ENCODE measurements at regions not wholly inside any gene's neighbourhood (a gene's known extent, or its start where the extent isn't known, plus 50 kb on each side); places are given as distances from the start of the nearest gene placed in this dataset.
"Not testable (repeated sequence)": the region's sequence is repeated elsewhere in the genome, so short reads cannot be mapped to it uniquely, and the experiment has no call there.

DNA sequence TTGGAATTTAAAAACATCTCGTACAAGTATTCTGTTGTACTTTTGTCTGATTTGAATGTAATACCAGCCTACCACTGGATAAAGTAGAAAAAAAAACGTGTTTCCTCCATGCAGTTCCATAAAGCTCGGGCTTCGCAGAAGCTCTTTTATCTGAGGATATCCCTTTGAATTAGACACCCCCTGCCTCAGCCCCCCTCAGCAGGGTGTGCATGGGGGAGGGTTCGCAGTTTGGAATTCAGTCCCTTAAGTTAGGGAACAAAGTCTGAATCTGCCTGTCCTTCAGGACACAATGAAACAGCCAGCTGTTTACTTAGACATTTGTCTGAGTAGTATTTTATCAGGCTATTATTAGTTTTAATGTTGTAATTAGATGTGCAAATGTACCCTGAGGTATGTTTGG lies 234.0 kb upstream of the CAND1 start:
- ChIA-PET POLR2A (no interaction called here), CTCF (no interaction called here)
- no peak overlapping the region for H3K4me3 Mint-ChIP-seq
- no peaks in the 10 kb centered on the region for H3K36me3 Mint-ChIP-seq (ENCODE audit: low read depth)
- H3K4me1 Mint-ChIP-seq = no peaks in the 10 kb centered on the region
- H3K27me3 Mint-ChIP-seq = no peaks in the 10 kb centered on the region
- DNase-seq = no peak
- no peak overlapping the region for H3K27ac Mint-ChIP-seq
- H3K9me3 Mint-ChIP-seq = no peaks in the 10 kb centered on the region

DNA sequence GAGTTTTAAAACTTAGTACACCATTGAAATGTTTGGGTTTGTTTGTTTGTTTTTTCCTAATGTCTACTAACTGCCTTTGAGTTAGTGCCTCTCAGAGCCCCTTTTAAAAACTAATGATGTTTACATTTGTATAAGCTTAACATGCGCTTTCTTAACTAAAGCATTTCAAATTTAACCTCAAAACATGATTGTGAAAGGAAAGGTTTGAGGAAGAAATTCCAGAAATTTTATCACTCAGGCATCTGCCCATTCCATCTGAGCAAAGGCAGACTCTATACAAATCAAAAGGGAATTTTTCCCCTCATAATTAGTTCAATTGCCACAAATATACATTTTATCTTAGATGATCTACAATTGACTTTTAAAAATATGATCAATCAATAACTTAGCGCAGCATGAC lies 230.7 kb upstream of the CAND1 start:
- no peaks in the 10 kb centered on the region for H3K4me1 Mint-ChIP-seq
- no peaks in the 10 kb centered on the region for H3K27me3 Mint-ChIP-seq
- DNase-seq = no peak
- ChIA-PET POLR2A (no interaction called here), CTCF (no interaction called here)
- H3K4me3 Mint-ChIP-seq = no peak overlapping the region
- H3K36me3 Mint-ChIP-seq (ENCODE audit: low read depth) = no peaks in the 10 kb centered on the region
- no peak overlapping the region for H3K27ac Mint-ChIP-seq
- H3K9me3 Mint-ChIP-seq = no peaks in the 10 kb centered on the region

DNA sequence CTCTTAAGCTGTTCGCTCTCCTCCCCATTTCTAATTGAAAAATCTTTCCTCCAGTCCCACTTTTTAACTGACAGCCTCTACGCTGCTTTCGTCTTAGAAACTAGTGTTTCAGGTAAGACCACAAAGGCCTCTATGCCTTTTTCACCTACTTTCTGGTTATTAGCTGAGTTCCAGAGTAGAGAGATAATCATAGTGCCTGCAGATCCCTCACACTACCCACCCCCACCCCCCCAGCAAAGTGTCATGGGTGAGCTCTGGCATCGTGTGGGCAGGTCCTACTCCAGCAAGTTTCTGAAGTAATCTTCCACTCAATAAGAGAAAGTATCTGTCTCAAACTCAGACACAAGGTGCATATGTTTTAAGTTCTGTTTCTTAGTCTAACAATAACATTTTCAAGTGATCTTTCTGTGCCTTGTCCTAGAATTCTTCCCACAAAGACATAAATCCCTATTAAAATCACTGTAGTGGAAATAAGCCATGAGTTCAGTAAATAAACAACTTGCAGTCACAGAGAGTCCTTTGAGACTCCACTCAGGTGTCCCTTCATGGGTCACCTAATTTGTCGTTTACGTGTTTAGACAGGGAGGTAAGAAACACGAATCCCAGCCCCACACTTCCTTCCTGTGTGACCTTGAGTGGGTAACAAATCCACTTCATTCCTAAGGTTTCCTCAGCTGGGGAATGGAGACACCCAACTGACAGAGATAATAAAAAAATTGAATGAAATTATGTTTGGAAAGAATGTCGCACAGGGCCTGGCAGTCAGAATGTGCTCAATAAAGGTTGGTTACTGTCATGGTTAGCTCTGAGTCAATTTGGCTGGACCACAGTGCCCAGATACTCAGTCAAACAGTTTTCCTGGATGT lies 228.9 kb upstream of the CAND1 start:
- Mint-ChIP-seq H3K27ac (no peak overlapping the region), H3K4me1 (no peaks in the 10 kb centered on the region), H3K27me3 (no peaks in the 10 kb centered on the region), H3K9me3 (no peaks in the 10 kb centered on the region), H3K4me3 (no peak overlapping the region), H3K36me3 (ENCODE audit: low read depth) (no peaks in the 10 kb centered on the region)
- CTCF ChIA-PET = no interaction called here
- POLR2A ChIA-PET = no interaction called here
- DNase-seq = no peak

DNA sequence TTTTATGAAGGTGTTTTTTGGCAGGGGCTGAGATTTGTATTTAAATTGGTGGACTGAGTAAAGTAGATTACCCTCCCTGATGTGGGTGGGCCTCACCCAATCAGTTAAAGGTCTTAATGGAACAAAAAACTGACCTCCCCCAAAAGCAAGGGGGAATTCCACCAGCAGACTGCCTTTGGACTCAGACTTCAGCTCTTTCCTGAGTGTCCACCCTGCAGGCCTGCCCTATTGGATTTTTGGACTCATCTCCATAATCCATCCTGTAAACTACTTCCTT lies 228.4 kb upstream of the CAND1 start:
- DNase-seq = no peak
- H3K36me3 Mint-ChIP-seq (ENCODE audit: low read depth) = no peaks in the 10 kb centered on the region
- CTCF ChIA-PET = no interaction called here

DNA sequence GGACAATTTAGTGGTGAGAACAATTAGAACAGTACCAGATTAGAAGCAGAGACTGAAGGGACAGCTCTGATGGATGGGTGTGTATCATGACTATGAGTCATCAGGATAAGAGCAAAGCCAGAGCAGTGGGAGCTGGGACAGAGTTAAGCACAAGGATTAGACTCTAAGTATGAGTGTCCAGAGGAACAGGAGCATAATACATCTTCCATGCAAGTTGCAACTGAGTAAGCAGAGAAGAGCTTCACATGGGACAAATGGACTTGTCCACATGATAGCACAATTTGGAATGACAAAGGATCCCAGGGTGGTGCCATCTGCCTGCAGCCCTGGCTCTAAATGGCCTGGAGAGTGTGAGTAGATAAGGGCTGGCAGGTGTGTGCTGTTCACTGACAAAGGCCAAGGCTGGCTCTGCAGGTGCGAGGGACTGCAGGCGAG lies 226.4 kb upstream of the CAND1 start:
- POLR2A ChIA-PET = no interaction called here
- CTCF ChIA-PET = no interaction called here

More for the DNA sequence above, 228.4 kb upstream of the CAND1 start:
- POLR2A ChIA-PET = no interaction called here
- H3K4me1 Mint-ChIP-seq = no peaks in the 10 kb centered on the region
- no peaks in the 10 kb centered on the region for H3K27me3 Mint-ChIP-seq
- no peak overlapping the region for H3K4me3 Mint-ChIP-seq
- no peak overlapping the region for H3K27ac Mint-ChIP-seq
- no peaks in the 10 kb centered on the region for H3K9me3 Mint-ChIP-seq

DNA sequence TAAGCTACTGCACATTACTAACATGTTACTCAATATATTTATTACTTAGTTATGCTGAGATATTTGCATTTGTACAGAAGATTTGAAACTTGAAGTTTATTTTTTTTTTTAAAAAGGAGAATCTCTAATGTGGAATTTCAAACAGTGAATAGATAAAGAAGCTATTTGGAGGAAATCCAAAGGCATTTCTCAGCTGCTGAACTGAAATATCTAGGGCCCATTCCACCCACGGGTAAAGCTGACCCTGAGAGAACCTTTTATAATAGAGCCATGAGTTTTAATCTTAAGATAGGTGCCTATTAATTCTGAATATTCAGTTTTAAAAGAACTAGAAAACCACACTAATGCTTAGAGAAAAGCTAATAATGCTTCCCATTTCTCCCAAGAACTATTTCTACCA lies 225.4 kb upstream of the CAND1 start:
- no peaks in the 10 kb centered on the region for H3K9me3 Mint-ChIP-seq
- no peak for DNase-seq
- no peak overlapping the region for H3K4me3 Mint-ChIP-seq
- ChIA-PET POLR2A (no interaction called here), CTCF (interaction anchor here (0.6 kb wide), 1 partner anchor 1091 kb away, joined by 7 read pairs; no protein-coding TSS in a partner anchor)
- H3K4me1 Mint-ChIP-seq = no peaks in the 10 kb centered on the region
- no peak overlapping the region for H3K27ac Mint-ChIP-seq
- H3K36me3 Mint-ChIP-seq (ENCODE audit: low read depth) = no peaks in the 10 kb centered on the region
- no peaks in the 10 kb centered on the region for H3K27me3 Mint-ChIP-seq

More for the DNA sequence above, 226.4 kb upstream of the CAND1 start:
- Mint-ChIP-seq H3K27me3 (no peaks in the 10 kb centered on the region), H3K36me3 (ENCODE audit: low read depth) (no peaks in the 10 kb centered on the region), H3K9me3 (no peaks in the 10 kb centered on the region), H3K4me3 (no peak overlapping the region), H3K27ac (no peak overlapping the region), H3K4me1 (no peaks in the 10 kb centered on the region)
- DNase-seq = no peak

DNA sequence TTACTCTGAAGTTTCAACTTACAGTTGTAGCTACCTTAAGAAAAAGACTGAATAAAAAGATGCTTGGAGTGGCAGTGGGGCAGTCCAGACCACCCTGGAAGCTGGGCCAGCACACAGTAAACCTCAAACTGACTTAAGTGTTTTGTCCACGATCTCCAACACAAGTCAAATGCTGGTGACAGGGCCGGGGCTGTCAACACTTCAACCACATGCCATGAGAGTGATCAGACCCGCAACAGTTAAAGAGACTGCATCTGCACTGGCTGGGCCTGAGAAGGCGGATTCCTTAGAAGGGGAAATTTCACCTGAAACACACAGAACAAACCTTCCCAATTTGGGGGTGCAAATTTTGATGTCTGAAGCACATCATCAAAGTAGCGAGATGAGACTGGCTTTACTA lies 223.5 kb upstream of the CAND1 start:
- ChIA-PET CTCF (interaction anchor here (0.5 kb wide), 1 partner anchor 154 kb away, joined by 4 read pairs; no protein-coding TSS in a partner anchor), POLR2A (no interaction called here)
- Mint-ChIP-seq H3K27ac (no peak overlapping the region), H3K4me1 (no peaks in the 10 kb centered on the region), H3K9me3 (no peaks in the 10 kb centered on the region), H3K36me3 (ENCODE audit: low read depth) (no peaks in the 10 kb centered on the region), H3K27me3 (no peaks in the 10 kb centered on the region), H3K4me3 (no peak overlapping the region)
- no peak for DNase-seq

DNA sequence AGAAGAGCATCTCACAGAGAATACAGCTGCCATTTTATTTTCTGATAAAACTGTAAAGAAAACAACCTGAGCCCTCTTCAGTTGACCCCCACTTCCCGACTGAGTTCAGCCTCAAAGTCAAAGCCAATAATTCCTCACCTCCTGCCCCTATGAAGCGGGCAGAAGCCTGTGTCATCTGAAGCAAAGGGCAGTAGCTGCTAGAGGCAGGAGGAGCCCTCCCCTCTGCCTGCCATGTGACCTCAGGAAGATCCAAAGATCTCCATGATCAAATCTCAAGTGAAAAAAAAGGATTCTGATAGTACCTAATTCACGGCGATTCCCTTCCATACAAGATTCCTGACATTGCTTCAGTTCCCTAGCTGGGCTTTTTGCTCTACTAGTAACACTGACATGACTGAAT lies 223.1 kb upstream of the CAND1 start:
- DNase-seq = no peak
- no peak overlapping the region for H3K27ac Mint-ChIP-seq
- ChIA-PET CTCF (interaction anchor here (0.5 kb wide), 1 partner anchor 154 kb away, joined by 4 read pairs; no protein-coding TSS in a partner anchor), POLR2A (no interaction called here)
- no peaks in the 10 kb centered on the region for H3K36me3 Mint-ChIP-seq (ENCODE audit: low read depth)
- no peaks in the 10 kb centered on the region for H3K9me3 Mint-ChIP-seq
- no peaks in the 10 kb centered on the region for H3K4me1 Mint-ChIP-seq
- H3K4me3 Mint-ChIP-seq = no peak overlapping the region
- H3K27me3 Mint-ChIP-seq = no peaks in the 10 kb centered on the region

DNA sequence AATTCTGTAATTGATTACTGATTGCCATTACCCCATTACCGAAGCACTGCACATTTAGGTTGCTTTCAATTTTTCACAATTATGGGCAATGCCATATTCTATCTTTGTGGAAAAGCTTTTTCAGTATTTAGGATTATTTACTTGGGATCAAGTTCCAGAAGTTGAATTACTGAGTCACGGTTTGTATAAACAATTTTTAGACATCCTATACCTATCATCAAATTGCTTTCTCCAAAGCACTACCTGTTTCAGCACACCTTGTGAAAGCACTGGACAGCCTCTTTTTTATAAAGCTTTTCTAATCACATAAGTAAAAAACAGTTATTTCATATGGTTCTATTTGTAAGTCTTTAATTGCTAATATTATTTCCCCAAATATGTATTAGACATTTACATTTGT lies 221.5 kb upstream of the CAND1 start:
- CTCF ChIA-PET = no interaction called here
- H3K27me3 Mint-ChIP-seq = no peaks in the 10 kb centered on the region
- no peaks in the 10 kb centered on the region for H3K9me3 Mint-ChIP-seq
- H3K27ac Mint-ChIP-seq = no peak overlapping the region
- POLR2A ChIA-PET = no interaction called here
- DNase-seq = no peak
- H3K4me3 Mint-ChIP-seq = no peak overlapping the region
- no peaks in the 10 kb centered on the region for H3K36me3 Mint-ChIP-seq (ENCODE audit: low read depth)
- no peaks in the 10 kb centered on the region for H3K4me1 Mint-ChIP-seq

DNA sequence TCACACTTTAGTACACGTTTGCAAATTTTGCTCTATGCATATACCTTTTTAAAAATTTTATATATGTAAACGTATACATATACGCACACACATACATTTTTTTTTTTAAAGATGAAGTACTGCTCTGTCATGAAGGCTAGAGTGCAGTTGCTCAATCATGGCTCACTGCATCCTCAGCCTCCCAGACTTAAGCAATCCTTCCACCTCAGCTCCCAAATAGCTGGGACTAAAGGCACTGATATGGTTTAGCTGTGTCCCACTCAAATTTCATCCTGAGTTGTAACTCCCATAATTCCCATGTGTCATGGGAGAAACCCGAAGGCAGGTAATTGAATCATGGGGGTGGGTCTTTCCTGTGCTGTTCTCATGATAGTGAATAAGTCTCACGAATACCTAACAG lies 220.8 kb upstream of the CAND1 start:
- CTCF ChIA-PET = no interaction called here
- POLR2A ChIA-PET = no interaction called here
- no peak for DNase-seq
- Mint-ChIP-seq H3K9me3 (no peaks in the 10 kb centered on the region), H3K27ac (no peak overlapping the region), H3K4me1 (no peaks in the 10 kb centered on the region), H3K4me3 (no peak overlapping the region), H3K27me3 (no peaks in the 10 kb centered on the region), H3K36me3 (ENCODE audit: low read depth) (no peaks in the 10 kb centered on the region)

DNA sequence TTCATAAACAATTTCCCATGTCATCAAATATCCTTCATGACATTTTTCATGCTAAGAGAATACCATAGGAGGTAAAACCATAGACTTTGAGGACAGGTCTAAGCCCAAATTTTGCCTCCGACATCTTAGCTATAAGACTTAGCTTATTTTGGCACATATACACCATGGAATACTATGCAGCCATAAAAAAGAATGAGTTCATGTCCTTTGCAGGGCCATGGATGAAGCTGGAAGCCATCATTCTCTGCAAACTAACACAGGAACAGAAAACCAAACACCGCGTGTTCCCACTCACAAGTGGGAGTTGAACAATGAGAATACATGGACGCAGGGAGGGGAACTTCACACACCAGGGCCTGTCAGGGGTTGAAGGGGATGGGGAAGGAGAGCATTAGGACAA lies 220.0 kb upstream of the CAND1 start:
- H3K27me3 Mint-ChIP-seq; DNase-seq; CTCF ChIA-PET; H3K9me3 Mint-ChIP-seq; H3K4me1 Mint-ChIP-seq; H3K4me3 Mint-ChIP-seq; H3K36me3 Mint-ChIP-seq (ENCODE audit: low read depth); H3K27ac Mint-ChIP-seq; POLR2A ChIA-PET: not testable (repeated sequence)

DNA sequence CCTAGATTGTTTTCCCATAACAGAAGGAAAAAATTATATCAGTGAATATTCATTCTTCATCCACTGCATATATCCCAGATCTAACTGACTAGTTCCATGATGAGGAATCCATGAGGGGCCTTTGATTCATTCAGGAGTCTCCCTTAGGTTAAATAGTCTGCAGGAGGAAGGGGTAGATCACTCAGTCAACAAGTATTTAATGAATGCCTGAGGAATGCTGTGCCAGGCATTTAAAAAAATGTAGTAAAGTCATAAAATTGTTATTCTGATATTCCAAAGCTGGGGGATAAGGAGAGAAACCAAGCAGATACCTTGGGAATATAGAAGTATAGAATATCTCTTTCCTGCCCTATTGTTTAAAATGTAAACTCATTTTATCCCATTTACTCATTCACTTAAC lies 216.2 kb upstream of the CAND1 start:
- Mint-ChIP-seq H3K4me3 (no peak overlapping the region), H3K9me3 (no peaks in the 10 kb centered on the region), H3K27me3 (no peaks in the 10 kb centered on the region), H3K36me3 (ENCODE audit: low read depth) (no peaks in the 10 kb centered on the region), H3K4me1 (no peaks in the 10 kb centered on the region), H3K27ac (no peak overlapping the region)
- POLR2A ChIA-PET = no interaction called here
- DNase-seq = no peak
- CTCF ChIA-PET = no interaction called here

DNA sequence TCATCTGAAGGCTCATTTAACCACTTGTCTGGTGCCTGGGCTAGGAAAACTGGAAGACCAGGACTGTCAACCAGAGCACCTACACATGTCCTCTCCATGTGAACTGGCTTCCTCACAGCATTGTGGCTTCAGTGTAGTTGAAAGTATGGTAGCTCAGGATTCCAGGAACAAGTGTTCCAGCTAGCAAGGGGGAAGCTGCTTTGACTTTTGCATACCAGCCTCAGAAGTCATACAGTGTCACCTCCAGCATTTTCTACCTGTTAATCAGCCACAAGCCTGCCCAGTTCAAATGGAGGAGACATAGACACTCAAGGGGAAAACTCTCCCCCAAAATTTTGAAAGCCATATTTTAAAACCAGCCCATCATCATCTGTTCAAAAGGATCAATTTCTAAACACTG lies 212.8 kb upstream of the CAND1 start:
- no peak overlapping the region for H3K4me3 Mint-ChIP-seq
- no peaks in the 10 kb centered on the region for H3K27me3 Mint-ChIP-seq
- CTCF ChIA-PET = interaction anchor here (0.8 kb wide), 1 partner anchor 72 kb away, joined by 3 read pairs; no protein-coding TSS in a partner anchor
- POLR2A ChIA-PET = no interaction called here
- no peaks in the 10 kb centered on the region for H3K9me3 Mint-ChIP-seq
- DNase-seq = no peak
- H3K36me3 Mint-ChIP-seq (ENCODE audit: low read depth) = no peaks in the 10 kb centered on the region
- H3K4me1 Mint-ChIP-seq = no peaks in the 10 kb centered on the region
- no peak overlapping the region for H3K27ac Mint-ChIP-seq

DNA sequence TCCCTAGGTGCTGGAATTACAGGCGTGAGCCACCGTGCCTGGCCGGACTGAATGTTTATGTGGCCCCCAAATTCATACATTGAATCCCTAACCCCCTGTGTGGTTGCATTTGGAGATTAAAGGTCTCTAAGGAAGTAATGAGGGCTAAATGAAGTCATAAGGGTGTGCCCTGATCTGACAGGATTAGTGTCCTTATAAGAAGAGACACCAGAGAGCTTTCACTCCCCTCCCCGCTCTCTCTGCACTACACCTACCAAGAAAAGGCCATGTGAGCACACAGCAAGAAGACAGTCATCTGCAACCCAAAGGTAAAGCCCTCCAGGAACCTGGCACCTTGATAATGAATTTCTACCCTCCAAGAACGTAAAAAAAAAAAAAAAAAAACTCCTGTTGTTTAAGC lies 212.1 kb upstream of the CAND1 start:
- no peaks in the 10 kb centered on the region for H3K36me3 Mint-ChIP-seq (ENCODE audit: low read depth)
- H3K9me3 Mint-ChIP-seq = no peaks in the 10 kb centered on the region
- DNase-seq = no peak
- no peak overlapping the region for H3K27ac Mint-ChIP-seq
- H3K4me1 Mint-ChIP-seq = no peaks in the 10 kb centered on the region
- no peak overlapping the region for H3K4me3 Mint-ChIP-seq
- ChIA-PET CTCF (no interaction called here), POLR2A (interaction anchor here (0.7 kb wide), 1 partner anchor 89 kb away, joined by 9 read pairs; no protein-coding TSS in a partner anchor)
- peaks cover 3% of the 10 kb centered on the region for H3K27me3 Mint-ChIP-seq

Data from activated CD4-positive, alpha-beta T cell treated with anti-CD3 and anti-CD28 coated beads, Interleukin-2, amount 10 ng/mL, durations not matched to agents 7 days and 5 days (primary cell).